ENCODE measurements at regions not wholly inside any gene's neighbourhood (a gene's known extent, or its start where the extent isn't known, plus 50 kb on each side); places are given as distances from the start of the nearest gene placed in this dataset.

DNA sequence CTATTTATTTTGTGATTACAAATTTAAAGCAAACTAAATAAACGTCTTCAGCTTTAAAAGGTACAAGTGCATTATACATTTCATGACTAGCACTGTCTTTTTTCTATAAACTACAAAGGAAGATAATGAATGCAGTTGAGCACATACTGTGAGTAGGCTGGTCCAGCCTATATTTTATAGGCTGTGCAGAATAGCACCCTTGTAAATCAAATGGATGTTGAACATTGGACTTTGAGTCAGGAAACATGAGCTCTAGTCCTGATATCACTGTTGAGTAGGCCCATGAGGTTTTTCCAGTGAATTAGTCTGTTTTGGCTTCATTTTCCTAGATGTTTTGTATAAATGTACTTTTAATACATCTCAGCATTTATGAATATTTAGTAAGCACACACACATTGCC lies 447.3 kb upstream of the KCNMB2 start:
- TF ChIP-seq, protein P1, sequence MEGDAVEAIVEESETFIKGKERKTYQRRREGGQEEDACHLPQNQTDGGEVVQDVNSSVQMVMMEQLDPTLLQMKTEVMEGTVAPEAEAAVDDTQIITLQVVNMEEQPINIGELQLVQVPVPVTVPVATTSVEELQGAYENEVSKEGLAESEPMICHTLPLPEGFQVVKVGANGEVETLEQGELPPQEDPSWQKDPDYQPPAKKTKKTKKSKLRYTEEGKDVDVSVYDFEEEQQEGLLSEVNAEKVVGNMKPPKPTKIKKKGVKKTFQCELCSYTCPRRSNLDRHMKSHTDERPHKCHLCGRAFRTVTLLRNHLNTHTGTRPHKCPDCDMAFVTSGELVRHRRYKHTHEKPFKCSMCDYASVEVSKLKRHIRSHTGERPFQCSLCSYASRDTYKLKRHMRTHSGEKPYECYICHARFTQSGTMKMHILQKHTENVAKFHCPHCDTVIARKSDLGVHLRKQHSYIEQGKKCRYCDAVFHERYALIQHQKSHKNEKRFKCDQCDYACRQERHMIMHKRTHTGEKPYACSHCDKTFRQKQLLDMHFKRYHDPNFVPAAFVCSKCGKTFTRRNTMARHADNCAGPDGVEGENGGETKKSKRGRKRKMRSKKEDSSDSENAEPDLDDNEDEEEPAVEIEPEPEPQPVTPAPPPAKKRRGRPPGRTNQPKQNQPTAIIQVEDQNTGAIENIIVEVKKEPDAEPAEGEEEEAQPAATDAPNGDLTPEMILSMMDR (IDR thresholded peaks at IDR 0.05; ENCODE audit: low read depth, low read length, poor library complexity, severe bottlenecking), result no peak
- TF ChIP-seq EZH2phosphoT487 (IDR thresholded peaks at IDR 0.05; ENCODE audit: borderline replicate concordance, low read length), result no peak
